GM12878 (cell line): ENCODE measurements at regions not wholly inside any gene's neighbourhood (a gene's known extent, or its start where the extent isn't known, plus 50 kb on each side); places are given as distances from the start of the nearest gene placed in this dataset.
"Not testable (repeated sequence)": the region's sequence is repeated elsewhere in the genome, so short reads cannot be mapped to it uniquely, and the experiment has no call there.

Source experiments
- ATAC-seq: fragments of 200-7000 bp; cut with Tn5 transposase; 3 replicates; pipeline ENCODE4 v1.9.1; 2020; ENCODE audit warnings: mild to moderate bottlenecking, moderate library complexity
- BruUV-seq: library from RNA; stranded (reverse); fragments of 400-500 nt; replicated peaks from 2 replicates; lab custom pipeline; 2021; lab: Mats Ljungman, UMichigan
- CTCF ChIA-PET: fragments of 300-600 bp; sonication (Branson Sonifier 250); formaldehyde crosslinking; extraction: SDS; loops from one replicate; lab custom pipeline; 2021; ENCODE audit warnings: inconsistent platforms; lab: Yijun Ruan, JAX
- POLR2A ChIA-PET: fragments of 350-600 bp; formaldehyde crosslinking; extraction: SDS; loops from one replicate; lab custom pipeline; 2021; ENCODE audit warnings: inconsistent platforms; lab: Charles Lee
- RAD21 ChIA-PET: fragments of 300-600 bp; sonication (Branson Sonifier 250); formaldehyde crosslinking; loops from one replicate; lab custom pipeline; 2023; ENCODE audit warnings: antibody characterized with exemption; ENCODE audit not compliant: unreplicated experiment; lab: Charles Lee
- SMC1A ChIA-PET: fragments of 300-600 bp; sonication (Branson Sonifier 250); formaldehyde crosslinking; loops from one replicate; lab custom pipeline; 2023; ENCODE audit not compliant: unreplicated experiment, uncharacterized antibody; lab: Charles Lee
- DNase-seq: peaks from one replicate; pipeline ENCODE4 v3.0.0-alpha.2; 2011; ENCODE audit warnings: low read depth, low spot score
- FAIRE-seq: peaks from 3 replicates; lab custom pipeline; 2011; peaks lifted over from hg19 to GRCh38; lab: Jason Lieb, UNC
- H2AFZ ChIP-seq: 2 replicates; pipeline ENCODE4 v1.6.0; 2011; ENCODE audit warnings: low read depth, low read length, control low read depth; ENCODE audit not compliant: control insufficient read depth
- H3K27ac ChIP-seq: 2 replicates; pipeline ENCODE4 v1.5.1; 2011; ENCODE audit warnings: control low read depth; ENCODE audit not compliant: control insufficient read depth, insufficient read depth
- H3K27me3 ChIP-seq, 2 experiments: replicated peaks in 1 of 2; 2 replicates each; pipeline versions ENCODE4 v1.6.0 to v1.6.1; 2011; ENCODE audit warnings: low read length in 1 of 2; ENCODE audit not compliant: control insufficient read depth in 2 of 2, insufficient read depth in 2 of 2
- H3K36me3 ChIP-seq, 2 experiments: 2 replicates each; pipeline ENCODE4 v1.5.1; 2011; ENCODE audit warnings: low read length in 1 of 2; ENCODE audit not compliant: control insufficient read depth in 2 of 2, insufficient read depth in 2 of 2
- H3K4me1 ChIP-seq: 2 replicates; pipeline ENCODE4 v1.6.1; 2011; ENCODE audit warnings: mild to moderate bottlenecking, low read length, moderate library complexity, mixed read lengths; ENCODE audit not compliant: control insufficient read depth, insufficient read depth
- H3K4me2 ChIP-seq: 2 replicates; pipeline ENCODE4 v1.6.0; 2011; ENCODE audit warnings: control low read depth; ENCODE audit not compliant: control insufficient read depth, insufficient read depth
- H3K4me3 ChIP-seq: fragments of 200-600 bp; sonication (generic); 2 replicates; pipeline ENCODE4 v1.5.1; 2016
- H3K79me2 ChIP-seq: 2 replicates; pipeline ENCODE4 v1.6.0; 2011; ENCODE audit warnings: low read length; ENCODE audit not compliant: control insufficient read depth, insufficient read depth
- H3K9ac ChIP-seq: 2 replicates; pipeline ENCODE4 v1.8.0; 2011; ENCODE audit warnings: low read length, control low read depth, mixed read lengths; ENCODE audit not compliant: control insufficient read depth, insufficient read depth
- H3K9me3 ChIP-seq: replicated peaks from 3 replicates; pipeline ENCODE4 v1.5.1; 2011; ENCODE audit warnings: mild to moderate bottlenecking, low read length; ENCODE audit not compliant: control insufficient read depth, insufficient read depth
- H4K20me1 ChIP-seq: 2 replicates; pipeline ENCODE4 v1.6.0; 2011; ENCODE audit not compliant: control insufficient read depth, insufficient read depth
- EED ChIP-seq: sonication (generic); IDR thresholded peaks from 2 replicates; pipeline ENCODE4 v1.6.1; 2016; ENCODE audit warnings: antibody characterized with exemption, low read depth
- IRF4 ChIP-seq: IDR thresholded peaks from 2 replicates; pipeline ENCODE4 v1.6.1; 2011; ENCODE audit warnings: low read depth, low read length
- MAX ChIP-seq: IDR thresholded peaks from 2 replicates; pipeline ENCODE4 v1.6.1; 2012; ENCODE audit warnings: low read depth, low read length, improper control_type of control experiment
- PBX3 ChIP-seq: IDR thresholded peaks from 2 replicates; pipeline ENCODE4 v1.6.1; 2011; ENCODE audit warnings: mild to moderate bottlenecking, low read depth, low read length, moderate library complexity; ENCODE audit not compliant: insufficient replicate concordance
- SREBF1 ChIP-seq: IDR thresholded peaks from 2 replicates; pipeline ENCODE4 v1.6.1; 2012; ENCODE audit warnings: mild to moderate bottlenecking, low read length
- TARDBP ChIP-seq: IDR thresholded peaks from 2 replicates; pipeline ENCODE4 v1.6.1; 2016; ENCODE audit warnings: borderline replicate concordance
- USF1 ChIP-seq: IDR thresholded peaks from 2 replicates; pipeline ENCODE4 v1.6.1; 2011; ENCODE audit warnings: borderline replicate concordance, low read depth, mild to moderate bottlenecking, moderate library complexity, mixed read lengths, low read length; ENCODE audit not compliant: insufficient read depth; ENCODE audit errors: extremely low read length
- WGBS: methylation state at CpG from one replicate; pipeline ENCODE4 v1.1.6; 2016; ENCODE audit warnings: low lambda C conversion rate; ENCODE audit not compliant: insufficient replicate concordance, insufficient coverage; ENCODE audit errors: missing lambda C conversion rate; 5-methylcytosine and 5-hydroxymethylcytosine counted together
- in situ Hi-C: fragments of 300-500 bp; cut with MboI; formaldehyde crosslinking; loops from 9 replicates; pipeline ENCODE4 v1.14.3; 2018; ENCODE audit warnings: mixed read lengths
- intact Hi-C: fragments of 100-400 bp; cut with micrococcal nuclease; formaldehyde crosslinking; loops from one replicate; pipeline ENCODE4 v1.14.2; 2022; ENCODE audit not compliant: unreplicated experiment

GRCh38 chr1:189805735-189806134, 671.9 kb downstream of the BRINP3 start:
- FAIRE-seq (no peak), ATAC-seq (no peak), DNase-seq (no peak)
- H3K27ac ChIP-seq, result no peak overlapping the region
- no peak overlapping the region for H3K4me2 ChIP-seq
- no peak for TF ChIP-seq USF1
- TF ChIP-seq TARDBP, result no peak
- no peak for TF ChIP-seq IRF4
- no peak for TF ChIP-seq EED
- no peak for TF ChIP-seq SREBF1
- TF ChIP-seq PBX3, result no peak
- TF ChIP-seq MAX, result no peak
- no peaks in the 10 kb centered on the region for H3K36me3 ChIP-seq
- in situ Hi-C loops, result no loop called here
- H4K20me1 ChIP-seq, result no peaks in the 10 kb centered on the region
- intact Hi-C loops, result no loop called here
- H2AFZ ChIP-seq, result no peak overlapping the region
- 5% methylated on average over 3 of the region's 3 CpGs for WGBS
- H3K9me3 ChIP-seq, result no peaks in the 10 kb centered on the region
- no TSS peak for BruUV-seq
- no peaks in the 10 kb centered on the region for H3K27me3 ChIP-seq
- no peaks in the 10 kb centered on the region for H3K4me1 ChIP-seq
- SMC1A ChIA-PET, result no interaction called here
- CTCF ChIA-PET, result no interaction called here
- no peak overlapping the region for H3K4me3 ChIP-seq
- no peak overlapping the region for H3K9ac ChIP-seq
- no peaks in the 10 kb centered on the region for H3K79me2 ChIP-seq
- POLR2A ChIA-PET, result no interaction called here
- RAD21 ChIA-PET, result no interaction called here

GRCh38 chr1:189810639-189811038, 667.0 kb downstream of the BRINP3 start:
- RAD21 ChIA-PET, ATAC-seq, intact Hi-C loops, H3K4me3 ChIP-seq, in situ Hi-C loops, H3K9ac ChIP-seq, H3K36me3 ChIP-seq, H3K4me2 ChIP-seq, CTCF ChIA-PET, BruUV-seq, H3K27ac ChIP-seq, H3K4me1 ChIP-seq, FAIRE-seq, DNase-seq, POLR2A ChIA-PET, H3K79me2 ChIP-seq, H3K27me3 ChIP-seq, H4K20me1 ChIP-seq, SMC1A ChIA-PET, H3K9me3 ChIP-seq, H2AFZ ChIP-seq: not testable (repeated sequence)
- WGBS, result 49% methylated on average over 5 of the region's 10 CpGs
